Neural cell (in vitro differentiated cells): ENCODE measurements at regions not wholly inside any gene's neighbourhood (a gene's known extent, or its start where the extent isn't known, plus 50 kb on each side); places are given as distances from the start of the nearest gene placed in this dataset.

ENCODE experiments used
- H2AFZ ChIP-seq: fragments of 200-600, 300-800 bp; sonication (generic), shearing (Covaris generic); 2 replicates; pipeline ENCODE4 v1.6.0; 2014; ENCODE audit warnings: low read depth, mild to moderate bottlenecking, antibody characterized with exemption, low read length, moderate library complexity
- H3F3A ChIP-seq: fragments of 200-600 bp; shearing (Covaris generic); 2 replicates; pipeline ENCODE4 v1.6.1; 2016; ENCODE audit warnings: mild to moderate bottlenecking, moderate library complexity, mixed read lengths, antibody characterized with exemption, low read length; ENCODE audit not compliant: insufficient read depth, poor library complexity, severe bottlenecking
- H3K27ac ChIP-seq: fragments of 200-600, 300-800 bp; sonication (generic), shearing (Covaris generic); 2 replicates; pipeline ENCODE4 v1.5.1; 2014; ENCODE audit warnings: mild to moderate bottlenecking, low read length, moderate library complexity
- H3K27me3 ChIP-seq: fragments of 300-800, 200-600 bp; sonication (generic), shearing (Covaris generic); 2 replicates; pipeline ENCODE4 v1.6.0; 2014; ENCODE audit warnings: mild to moderate bottlenecking, low read depth, low read length, moderate library complexity; ENCODE audit not compliant: insufficient read depth
- H3K36me3 ChIP-seq: fragments of 300-800, 200-600 bp; sonication (generic), shearing (Covaris generic); 2 replicates; pipeline ENCODE4 v1.5.1; 2014; ENCODE audit warnings: mild to moderate bottlenecking, antibody characterized with exemption, low read length, moderate library complexity; ENCODE audit not compliant: insufficient read depth
- H3K4me2 ChIP-seq: fragments of 300-800, 200-600 bp; sonication (generic), shearing (Covaris generic); 2 replicates; pipeline ENCODE4 v1.6.0; 2014; ENCODE audit warnings: mild to moderate bottlenecking, low read length
- H3K4me3 ChIP-seq: fragments of 300-800, 200-600 bp; sonication (generic), shearing (Covaris generic); 2 replicates; pipeline ENCODE4 v1.5.1; 2014; ENCODE audit warnings: mild to moderate bottlenecking, low read length, moderate library complexity
- H3K79me2 ChIP-seq: fragments of 200-600 bp; shearing (Covaris generic); replicated peaks from 2 replicates; pipeline ENCODE4 v1.6.0; 2014; ENCODE audit warnings: mild to moderate bottlenecking, low read length, moderate library complexity; ENCODE audit not compliant: insufficient read depth
- H3K9ac ChIP-seq: fragments of 300-800, 200-600 bp; sonication (generic), shearing (Covaris generic); 2 replicates; pipeline ENCODE4 v1.6.1; 2016; ENCODE audit warnings: mild to moderate bottlenecking, low read length, mixed read lengths
- H3K9me2 ChIP-seq: fragments of 200-600 bp; shearing (Covaris generic); 2 replicates; pipeline ENCODE4 v1.6.1; 2016; ENCODE audit warnings: mild to moderate bottlenecking, low read length, mixed read lengths; ENCODE audit not compliant: insufficient read depth
- H3K9me3 ChIP-seq: fragments of 200-600, 300-800 bp; sonication (generic), shearing (Covaris generic); 2 replicates; pipeline ENCODE4 v1.6.1; 2016; ENCODE audit warnings: mild to moderate bottlenecking, mixed run types, low read length, moderate library complexity, mixed read lengths
- H4K20me1 ChIP-seq: fragments of 200-600 bp; shearing (Covaris generic); 2 replicates; pipeline ENCODE4 v1.6.1; 2016; ENCODE audit warnings: mild to moderate bottlenecking, mixed run types; ENCODE audit not compliant: insufficient read depth
- CTCF ChIP-seq: fragments of 450-650 bp; IDR thresholded peaks from 2 replicates; pipeline ENCODE4 v1.5.1; 2014; ENCODE audit warnings: antibody characterized with exemption, mild to moderate bottlenecking, moderate library complexity; ENCODE audit not compliant: poor library complexity, severe bottlenecking
- EP300 ChIP-seq: fragments of 450-650 bp; conservative IDR thresholded peaks from 2 replicates; pipeline ENCODE4 v1.6.1; 2014; ENCODE audit warnings: antibody characterized with exemption, mild to moderate bottlenecking, moderate library complexity; ENCODE audit not compliant: poor library complexity, severe bottlenecking
- EZH2 ChIP-seq: fragments of 200-600, 300-800 bp; shearing (Covaris generic), sonication (generic); IDR thresholded peaks from 2 replicates; pipeline ENCODE4 v1.6.1; 2014; ENCODE audit warnings: antibody characterized with exemption, low read length, borderline replicate concordance, mild to moderate bottlenecking; ENCODE audit not compliant: insufficient read depth, poor library complexity, severe bottlenecking
- MXI1 ChIP-seq: fragments of 450-650 bp; conservative IDR thresholded peaks from 2 replicates; pipeline ENCODE4 v1.6.1; 2014; ENCODE audit warnings: antibody characterized with exemption, mild to moderate bottlenecking; ENCODE audit not compliant: poor library complexity, severe bottlenecking
- POLR2AphosphoS5 ChIP-seq: IDR thresholded peaks from 2 replicates; pipeline ENCODE4 v1.6.1; 2012
- RAD21 ChIP-seq: fragments of 450-650 bp; conservative IDR thresholded peaks from 2 replicates; pipeline ENCODE4 v1.6.1; 2014; ENCODE audit warnings: antibody characterized with exemption, mild to moderate bottlenecking, moderate library complexity
- REST ChIP-seq: IDR thresholded peaks from 2 replicates; pipeline ENCODE4 v1.6.1; 2012; ENCODE audit warnings: borderline replicate concordance
- SMC3 ChIP-seq: fragments of 450-650 bp; conservative IDR thresholded peaks from 2 replicates; pipeline ENCODE4 v1.6.1; 2014; ENCODE audit warnings: antibody characterized with exemption, mild to moderate bottlenecking, moderate library complexity; ENCODE audit not compliant: poor library complexity
- TAF1 ChIP-seq: IDR thresholded peaks from 2 replicates; pipeline ENCODE4 v1.6.1; 2012; ENCODE audit warnings: low read depth

- H3K4me3 ChIP-seq, result no peak overlapping the region
- no peak overlapping the region for H2AFZ ChIP-seq
- H3K79me2 ChIP-seq, result no peaks in the 10 kb centered on the region
- no peaks in the 10 kb centered on the region for H3K9me3 ChIP-seq
- TF ChIP-seq CTCF (no peak), RAD21 (no peak)
- H3K9me2 ChIP-seq, result no peaks in the 10 kb centered on the region
- no peaks in the 10 kb centered on the region for H3F3A ChIP-seq
- no peaks in the 10 kb centered on the region for H4K20me1 ChIP-seq
- no peak overlapping the region for H3K9ac ChIP-seq
- no peaks in the 10 kb centered on the region for H3K36me3 ChIP-seq
- no peaks in the 10 kb centered on the region for H3K27me3 ChIP-seq
- no peak overlapping the region for H3K27ac ChIP-seq
- H3K4me2 ChIP-seq, result no peak overlapping the region
Measured at GRCh38 chr1:34682452-34683223, 72.2 kb upstream of the GJB5 start.

- H3K9ac ChIP-seq, result no peak overlapping the region
- H4K20me1 ChIP-seq, result no peaks in the 10 kb centered on the region
- no peak overlapping the region for H2AFZ ChIP-seq
- H3K36me3 ChIP-seq, result no peaks in the 10 kb centered on the region
- no peak overlapping the region for H3K4me3 ChIP-seq
- H3K79me2 ChIP-seq, result no peaks in the 10 kb centered on the region
- no peaks in the 10 kb centered on the region for H3F3A ChIP-seq
- no peaks in the 10 kb centered on the region for H3K9me2 ChIP-seq
- TF ChIP-seq POLR2AphosphoS5 (no peak), RAD21 (no peak), SMC3 (no peak), EP300 (no peak), MXI1 (no peak), REST (no peak), EZH2 (no peak), CTCF (no peak), TAF1 (no peak)
- no peak overlapping the region for H3K4me2 ChIP-seq
- H3K9me3 ChIP-seq, result no peaks in the 10 kb centered on the region
- no peaks in the 10 kb centered on the region for H3K27me3 ChIP-seq
- no peak overlapping the region for H3K27ac ChIP-seq
Measured at GRCh38 chr1:34683616-34684015, 71.2 kb upstream of the GJB5 start.
